Naive thymus-derived CD4-positive, alpha-beta T cell (primary cell): ENCODE measurements at regions not wholly inside any gene's neighbourhood (a gene's known extent, or its start where the extent isn't known, plus 50 kb on each side); places are given as distances from the start of the nearest gene placed in this dataset.

Experiments used
- ATAC-seq: fragments of 150-1000 bp; cut with Tn5 transposase; 2 replicates; pipeline ENCODE4 v1.10.0; 2021; ENCODE audit warnings: mild to moderate bottlenecking, moderate library complexity
- CTCF ChIA-PET: fragments of 350-600 bp; sonication (Branson Sonifier 250); formaldehyde crosslinking; loops from one replicate; lab custom pipeline; 2021; ENCODE audit warnings: antibody characterized with exemption; lab: Charles Lee
- POLR2A ChIA-PET: fragments of 350-600 bp; sonication (Branson Sonifier 250); formaldehyde crosslinking; loops from one replicate; lab custom pipeline; 2021; ENCODE audit warnings: antibody characterized with exemption, inconsistent platforms; lab: Charles Lee
- DNase-seq, 9 donors: peaks; one replicate each; pipeline versions ENCODE4 v3.0.0 to v3.0.0-alpha.2; 2020 to 2022; ENCODE audit warnings: mixed read lengths in 1 of 9
- H3K27ac ChIP-seq: one replicate; pipeline ENCODE4 v1.7.0; 2013; ENCODE audit warnings: mild to moderate bottlenecking, low read depth, low read length, moderate library complexity
- H3K27me3 ChIP-seq, 2 donors: one replicate each; pipeline ENCODE4 v1.7.0; 2013; ENCODE audit warnings: low read length in 2 of 2, mild to moderate bottlenecking in 2 of 2, moderate library complexity in 2 of 2; ENCODE audit not compliant: control insufficient read depth in 2 of 2, insufficient read depth in 2 of 2
- H3K36me3 ChIP-seq, 3 experiments: 1 replicate in 2 of 3; 2 replicates in 1 of 3; pipeline ENCODE4 v1.7.0; 2013; ENCODE audit warnings: low read length in 3 of 3, mild to moderate bottlenecking in 3 of 3, moderate library complexity in 1 of 3; ENCODE audit not compliant: insufficient read depth in 3 of 3, control insufficient read depth in 2 of 3
- H3K4me1 ChIP-seq, 2 donors: one replicate each; pipeline ENCODE4 v1.7.0; 2013; ENCODE audit warnings: low read length in 2 of 2, mild to moderate bottlenecking in 2 of 2, moderate library complexity in 1 of 2; ENCODE audit not compliant: control insufficient read depth in 2 of 2, insufficient read depth in 2 of 2
- H3K4me3 ChIP-seq: 2 replicates; pipeline ENCODE4 v1.7.0; 2013; ENCODE audit warnings: mild to moderate bottlenecking, low read length
- H3K9me3 ChIP-seq, 3 experiments: 1 replicate in 2 of 3; 2 replicates in 1 of 3; pipeline ENCODE4 v1.7.0; 2013; ENCODE audit warnings: low read length in 3 of 3; ENCODE audit not compliant: control insufficient read depth in 2 of 3
- H3K27ac Mint-ChIP-seq, 9 donors: one replicate each; pipeline ENCODE4 v1.8.0; 2020 to 2022; ENCODE audit warnings: mixed read lengths in 9 of 9, mild to moderate bottlenecking in 8 of 9, moderate library complexity in 5 of 9, inconsistent platforms in 2 of 9
- H3K27me3 Mint-ChIP-seq, 5 donors: one replicate each; pipeline ENCODE4 v1.8.0; 2021 to 2022; ENCODE audit warnings: mixed read lengths in 5 of 5, mild to moderate bottlenecking in 1 of 5
- H3K36me3 Mint-ChIP-seq, 5 donors: one replicate each; pipeline ENCODE4 v1.8.0; 2020 to 2022; ENCODE audit warnings: mixed read lengths in 5 of 5, mild to moderate bottlenecking in 3 of 5, inconsistent platforms in 1 of 5
- H3K4me1 Mint-ChIP-seq, 7 donors: one replicate each; pipeline ENCODE4 v1.8.0; 2020 to 2022; ENCODE audit warnings: mixed read lengths in 7 of 7, mild to moderate bottlenecking in 3 of 7, inconsistent platforms in 1 of 7
- H3K4me3 Mint-ChIP-seq, 10 donors: one replicate each; pipeline ENCODE4 v1.8.0; 2020 to 2022; ENCODE audit warnings: mild to moderate bottlenecking in 10 of 10, mixed read lengths in 10 of 10, moderate library complexity in 6 of 10, inconsistent platforms in 2 of 10
- H3K9me3 Mint-ChIP-seq, 11 donors: one replicate each; pipeline ENCODE4 v1.8.0; 2020 to 2022; ENCODE audit warnings: mixed read lengths in 11 of 11, mild to moderate bottlenecking in 4 of 11, inconsistent platforms in 1 of 11, moderate library complexity in 1 of 11
- intact Hi-C, 2 donors: fragments of 100-400 bp; cut with micrococcal nuclease; formaldehyde crosslinking; loops; one replicate each; pipeline ENCODE4 v1.15.1; 2023

DNA sequence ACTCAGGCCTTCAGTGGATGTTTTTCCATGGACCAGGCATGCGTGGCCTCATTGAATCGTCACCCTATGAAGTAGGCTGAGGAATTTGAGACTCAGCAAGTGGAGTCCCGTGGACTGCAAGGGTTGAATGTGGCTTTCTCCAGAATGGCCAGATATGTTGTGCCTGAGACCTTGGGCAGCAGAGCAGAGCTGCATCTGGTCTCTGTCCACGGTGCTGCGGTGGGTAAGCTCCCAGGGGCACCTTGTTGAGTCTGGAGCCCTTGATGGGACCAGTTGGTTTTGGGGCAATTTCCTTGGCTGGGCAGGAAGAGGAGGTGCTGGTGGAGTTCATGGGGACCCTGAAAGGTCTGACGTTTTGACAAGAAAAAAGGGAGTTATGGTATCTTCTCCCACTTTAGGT is 368.1 kb upstream of the EEF2KMT start:
- no peaks in the 10 kb centered on the region for H3K4me1 Mint-ChIP-seq

DNA sequence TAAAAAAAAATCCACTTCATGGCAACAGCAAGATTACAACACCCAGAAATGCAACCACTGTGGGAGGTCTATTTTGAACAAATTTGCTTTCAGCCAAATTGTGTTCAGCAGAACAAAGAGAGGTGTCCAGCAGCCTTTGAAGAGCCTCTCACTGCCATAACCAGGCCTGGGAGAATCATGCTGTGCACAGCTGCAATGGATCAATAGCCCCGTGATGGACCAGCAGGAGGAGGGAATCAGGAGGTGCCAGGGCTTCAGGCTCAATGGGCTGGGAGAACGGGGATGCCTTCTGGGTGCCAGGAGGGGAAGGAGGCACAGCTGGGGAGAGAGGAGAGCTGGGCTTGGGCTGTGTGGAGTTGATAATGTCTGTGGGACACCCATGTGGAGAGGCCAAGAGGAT is 366.2 kb upstream of the EEF2KMT start:
- intact Hi-C loops = no loop called here
- Mint-ChIP-seq H3K4me3 (no peak overlapping the region), H3K27me3 (peaks cover 0 to 38% (median 13%) of the 10 kb centered on the region in 5 donors), H3K27ac (no peak overlapping the region), H3K4me1 (no peaks in the 10 kb centered on the region), H3K9me3 (peaks cover 0 to 10% (median 1%) of the 10 kb centered on the region in 11 donors), H3K36me3 (no peaks in the 10 kb centered on the region)
- CTCF ChIA-PET = no interaction called here
- Histone ChIP-seq H3K9me3 (no peaks in the 10 kb centered on the region), H3K27ac (no peak overlapping the region), H3K4me1 (no peaks in the 10 kb centered on the region), H3K36me3 (no peaks in the 10 kb centered on the region), H3K4me3 (no peak overlapping the region), H3K27me3 (no peaks in the 10 kb centered on the region)
- no peak for ATAC-seq
- POLR2A ChIA-PET = no interaction called here
- no peak for DNase-seq

More for the DNA sequence above, 368.1 kb upstream of the EEF2KMT start:
- Mint-ChIP-seq H3K27ac (no peak overlapping the region), H3K27me3 (peaks cover 0 to 32% (median 8%) of the 10 kb centered on the region in 5 donors), H3K4me3 (no peak overlapping the region), H3K36me3 (peaks cover 0 to 3% (median 0%) of the 10 kb centered on the region in 5 donors), H3K9me3 (peaks cover 0 to 9% (median 4%) of the 10 kb centered on the region in 11 donors)
- H3K27ac ChIP-seq = no peak overlapping the region
- no peaks in the 10 kb centered on the region for H3K9me3 ChIP-seq
- ATAC-seq (no peak), DNase-seq (no peak)
- H3K4me3 ChIP-seq = no peak overlapping the region
- H3K27me3 ChIP-seq = no peaks in the 10 kb centered on the region
- ChIA-PET CTCF (no interaction called here), POLR2A (no interaction called here)
- H3K4me1 ChIP-seq = no peaks in the 10 kb centered on the region
- intact Hi-C loops = no loop called here
- no peaks in the 10 kb centered on the region for H3K36me3 ChIP-seq

DNA sequence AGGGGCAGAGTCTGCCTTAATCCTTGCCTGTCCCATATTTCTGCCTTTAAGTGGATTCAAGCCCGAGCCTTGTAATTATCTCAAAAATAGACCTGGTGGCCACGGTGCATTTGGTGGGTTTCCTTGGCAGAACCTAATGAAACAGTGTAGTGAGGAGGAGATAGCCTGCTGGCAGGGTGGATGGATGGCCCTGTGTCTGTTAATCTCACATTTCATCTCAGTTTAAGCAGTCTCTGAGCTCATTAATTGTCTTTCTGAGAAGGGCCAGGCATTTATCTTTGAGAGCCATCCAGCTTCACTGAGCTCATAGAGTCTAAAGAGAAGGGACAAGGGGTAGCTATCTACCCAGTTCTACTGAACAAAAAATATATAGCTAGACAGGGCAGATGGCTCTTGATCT is 364.0 kb upstream of the EEF2KMT start:
- Mint-ChIP-seq H3K27ac (no peak overlapping the region), H3K4me1 (no peaks in the 10 kb centered on the region), H3K36me3 (no peaks in the 10 kb centered on the region), H3K9me3 (peaks cover 0 to 10% (median 0%) of the 10 kb centered on the region in 11 donors), H3K27me3 (peaks cover 0 to 44% (median 20%) of the 10 kb centered on the region in 5 donors), H3K4me3 (no peak overlapping the region)
- Histone ChIP-seq H3K9me3 (no peaks in the 10 kb centered on the region), H3K4me3 (no peak overlapping the region), H3K27ac (no peak overlapping the region), H3K36me3 (no peaks in the 10 kb centered on the region), H3K4me1 (no peaks in the 10 kb centered on the region), H3K27me3 (no peaks in the 10 kb centered on the region)
- intact Hi-C loops = no loop called here
- ATAC-seq (no peak), DNase-seq (no peak)
- ChIA-PET CTCF (no interaction called here), POLR2A (no interaction called here)

DNA sequence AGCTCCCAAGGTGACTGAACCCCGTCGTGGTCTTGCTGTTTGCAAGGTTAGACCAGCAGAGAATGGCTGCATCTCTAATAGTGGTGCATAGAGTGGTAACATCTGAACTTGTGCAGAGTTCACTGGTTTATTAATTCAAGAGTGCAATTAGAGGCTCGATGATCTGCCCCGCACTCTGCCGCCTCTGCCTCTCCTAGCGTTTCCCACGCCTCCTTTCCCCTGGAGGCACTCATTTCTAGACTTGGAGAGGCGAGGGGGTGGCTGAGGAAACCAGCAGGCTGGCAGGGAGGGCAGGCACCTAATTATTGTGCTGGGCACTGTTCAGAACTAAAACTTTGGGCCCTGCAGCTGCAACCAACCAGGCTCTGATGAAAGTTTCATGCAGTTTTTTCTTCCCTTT is 363.5 kb upstream of the EEF2KMT start:
- H3K36me3 Mint-ChIP-seq = no peaks in the 10 kb centered on the region
- ATAC-seq (no peak), DNase-seq (no peak)
- intact Hi-C loops = no loop called here
- Histone ChIP-seq H3K27me3 (no peaks in the 10 kb centered on the region), H3K4me1 (no peaks in the 10 kb centered on the region), H3K36me3 (no peaks in the 10 kb centered on the region), H3K27ac (no peak overlapping the region), H3K4me3 (no peak overlapping the region), H3K9me3 (no peaks in the 10 kb centered on the region)
- H3K27me3 Mint-ChIP-seq = peaks cover 0 to 43% (median 23%) of the 10 kb centered on the region in 5 donors
- CTCF ChIA-PET = no interaction called here
- H3K4me1 Mint-ChIP-seq = no peaks in the 10 kb centered on the region
- H3K27ac Mint-ChIP-seq = no peak overlapping the region
- H3K9me3 Mint-ChIP-seq = peaks cover 0 to 10% (median 0%) of the 10 kb centered on the region in 11 donors
- POLR2A ChIA-PET = no interaction called here
- no peak overlapping the region for H3K4me3 Mint-ChIP-seq

DNA sequence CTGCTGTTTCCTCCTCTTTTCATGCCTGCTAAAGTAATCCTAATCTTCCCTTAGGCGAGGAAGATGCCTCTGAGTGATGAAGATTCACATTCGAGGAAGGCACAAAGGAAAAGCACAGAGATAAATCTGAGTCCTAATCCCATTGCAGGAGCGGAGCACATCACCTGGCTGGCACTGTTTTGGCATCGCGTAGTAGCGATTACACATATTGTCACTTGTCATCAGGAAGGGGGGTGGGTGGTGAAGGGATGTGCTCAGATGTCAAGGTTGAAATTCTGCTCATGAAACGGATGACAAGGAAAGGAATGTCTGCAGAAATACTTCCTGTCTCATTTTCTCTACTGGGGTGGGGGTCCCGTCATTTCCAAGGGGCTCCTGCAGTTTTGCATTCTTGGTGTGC is 363.1 kb upstream of the EEF2KMT start:
- intact Hi-C loops = no loop called here
- Mint-ChIP-seq H3K4me1 (no peaks in the 10 kb centered on the region), H3K36me3 (no peaks in the 10 kb centered on the region), H3K9me3 (peaks cover 0 to 10% (median 0%) of the 10 kb centered on the region in 11 donors), H3K27me3 (peaks cover 0 to 39% (median 23%) of the 10 kb centered on the region in 5 donors), H3K4me3 (no peak overlapping the region), H3K27ac (no peak overlapping the region)
- no peak overlapping the region for H3K4me3 ChIP-seq
- H3K36me3 ChIP-seq = no peaks in the 10 kb centered on the region
- POLR2A ChIA-PET = no interaction called here
- CTCF ChIA-PET = no interaction called here
- H3K4me1 ChIP-seq = no peaks in the 10 kb centered on the region
- H3K27ac ChIP-seq = no peak overlapping the region
- ATAC-seq (no peak), DNase-seq (no peak)
- no peaks in the 10 kb centered on the region for H3K9me3 ChIP-seq
- no peaks in the 10 kb centered on the region for H3K27me3 ChIP-seq

DNA sequence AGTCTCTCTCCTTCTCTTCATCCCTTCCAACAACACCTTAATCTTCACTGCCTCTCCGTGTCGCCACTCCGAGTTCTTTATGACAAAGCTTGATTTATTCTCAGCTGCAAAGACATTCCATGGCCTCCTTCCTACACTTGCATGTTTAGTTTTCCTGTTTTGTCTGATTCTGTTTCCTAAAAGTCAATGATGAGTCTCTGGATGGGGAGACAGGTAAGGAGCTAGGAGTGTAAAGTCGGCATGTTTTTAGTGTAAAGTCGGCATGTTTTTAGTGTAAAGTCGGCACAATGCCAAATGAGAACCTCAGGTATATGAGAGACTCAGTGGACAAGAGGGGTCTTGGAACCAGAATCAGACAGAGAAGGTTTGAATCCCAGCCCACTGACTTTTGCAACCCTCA is 362.3 kb upstream of the EEF2KMT start:
- Histone ChIP-seq H3K36me3 (no peaks in the 10 kb centered on the region), H3K27me3 (no peaks in the 10 kb centered on the region), H3K4me1 (no peaks in the 10 kb centered on the region), H3K4me3 (no peak overlapping the region), H3K9me3 (no peaks in the 10 kb centered on the region), H3K27ac (no peak overlapping the region)
- ATAC-seq (no peak), DNase-seq (no peak)
- intact Hi-C loops = no loop called here
- no peaks in the 10 kb centered on the region for H3K4me1 Mint-ChIP-seq
- no peak overlapping the region for H3K4me3 Mint-ChIP-seq
- no peak overlapping the region for H3K27ac Mint-ChIP-seq
- H3K27me3 Mint-ChIP-seq = peaks cover 0 to 34% (median 27%) of the 10 kb centered on the region in 5 donors
- CTCF ChIA-PET = no interaction called here
- peaks cover 0 to 12% (median 2%) of the 10 kb centered on the region in 11 donors for H3K9me3 Mint-ChIP-seq
- POLR2A ChIA-PET = no interaction called here
- no peaks in the 10 kb centered on the region for H3K36me3 Mint-ChIP-seq

DNA sequence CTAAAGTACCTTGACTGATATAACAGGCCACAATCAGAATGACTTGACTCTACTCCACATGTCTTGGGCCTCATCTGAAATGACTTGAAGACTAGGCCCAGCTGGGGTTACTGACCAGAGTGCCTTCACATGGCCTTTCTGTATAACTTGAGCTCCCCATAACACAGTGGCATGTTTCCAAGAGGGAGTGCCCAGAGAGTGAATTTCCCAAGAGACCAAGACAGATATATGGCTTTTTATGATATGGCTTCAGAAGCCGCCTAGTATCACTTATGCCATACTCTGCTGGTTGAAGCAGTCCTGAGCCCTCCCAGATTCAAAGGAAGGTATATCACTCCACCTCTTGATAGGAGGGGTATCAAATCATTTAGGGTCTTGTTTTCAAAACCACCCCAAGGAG is 357.5 kb upstream of the EEF2KMT start:
- peaks cover 0 to 34% (median 25%) of the 10 kb centered on the region in 5 donors for H3K27me3 Mint-ChIP-seq
- no peak overlapping the region for H3K4me3 Mint-ChIP-seq
- no peak for ATAC-seq
- intact Hi-C loops = no loop called here
- Histone ChIP-seq H3K4me1 (no peaks in the 10 kb centered on the region), H3K27ac (no peak overlapping the region), H3K36me3 (no peaks in the 10 kb centered on the region), H3K9me3 (no peaks in the 10 kb centered on the region), H3K27me3 (no peaks in the 10 kb centered on the region), H3K4me3 (no peak overlapping the region)
- no peak for DNase-seq
- POLR2A ChIA-PET = no interaction called here
- no peak overlapping the region for H3K27ac Mint-ChIP-seq
- peaks cover 0 to 8% (median 3%) of the 10 kb centered on the region in 11 donors for H3K9me3 Mint-ChIP-seq
- H3K4me1 Mint-ChIP-seq = no peaks in the 10 kb centered on the region
- CTCF ChIA-PET = no interaction called here
- H3K36me3 Mint-ChIP-seq = no peaks in the 10 kb centered on the region
